ENCODE measurements at regions not wholly inside any gene's neighbourhood (a gene's known extent, or its start where the extent isn't known, plus 50 kb on each side); places are given as distances from the start of the nearest gene placed in this dataset.

GRCh38 chr20:60960500-60960899, 291.6 kb upstream of the CDH4 start:
- in situ Hi-C loops (cut with HindIII; ENCODE audit: low pct_unique_long_range_greater_than_20kb, low sequenced_read_pairs): no loop called here
- no peaks in the 10 kb centered on the region for H3K4me1 ChIP-seq (ENCODE audit: control insufficient read depth, insufficient read depth, low read length)
- no TSS peak for BruUV-seq (replicated peaks)
- H3K27ac ChIP-seq (ENCODE audit: low read length): no peak overlapping the region
- POLR2A ChIA-PET: no interaction called here
- TF ChIP-seq TCF7L2 (IDR thresholded peaks at IDR 0.05; ENCODE audit: low read depth, low read length): no peak
- TF ChIP-seq POLR2AphosphoS5 (IDR thresholded peaks at IDR 0.05; ENCODE audit: low read depth, low read length): no peak
- TF ChIP-seq CTCF (IDR thresholded peaks at IDR 0.05): no peak
- TF ChIP-seq SIN3A (IDR thresholded peaks at IDR 0.05; ENCODE audit: borderline replicate concordance, insufficient read depth, low read depth, low read length): no peak
- TF ChIP-seq REST (IDR thresholded peaks at IDR 0.05; ENCODE audit: insufficient read depth in 1 of 2, low read depth in 2 of 2, low read length in 1 of 2): no peak
- intact Hi-C loops (cut with micrococcal nuclease; ENCODE audit: unreplicated experiment): no loop called here
- H3K36me3 ChIP-seq (ENCODE audit: control insufficient read depth, insufficient read depth, low read length): no peaks in the 10 kb centered on the region; the same call in 1 of the 2 replicates
- ATAC-seq (no peak), DNase-seq (ENCODE audit: low read depth, low spot score) (no peak)
- no peaks in the 10 kb centered on the region for H3K9me3 ChIP-seq (ENCODE audit: control insufficient read depth, insufficient read depth, low read depth, low read length)
- H3K27me3 ChIP-seq (ENCODE audit: control insufficient read depth, insufficient read depth, low read length): no peaks in the 10 kb centered on the region; the same call in 1 of the 2 replicates
- no peak overlapping the region for H3K4me3 ChIP-seq (ENCODE audit: low read depth in 2 of 2, low read length in 2 of 2)
- CTCF ChIA-PET: no interaction called here

GRCh38 chr20:60961551-60961950, 290.5 kb upstream of the CDH4 start:
- BruUV-seq (replicated peaks): no TSS peak

More at GRCh38 chr20:60961551-60961950, 290.5 kb upstream of the CDH4 start:
- intact Hi-C loops (cut with micrococcal nuclease; ENCODE audit: unreplicated experiment) (no loop called here), in situ Hi-C loops (cut with HindIII; ENCODE audit: low pct_unique_long_range_greater_than_20kb, low sequenced_read_pairs) (no loop called here)
- Histone ChIP-seq H3K27me3 (ENCODE audit: control insufficient read depth, insufficient read depth, low read length) (no peaks in the 10 kb centered on the region; the same call in 1 of the 2 replicates), H3K27ac (ENCODE audit: low read length) (no peak overlapping the region), H3K36me3 (ENCODE audit: control insufficient read depth, insufficient read depth, low read length) (no peaks in the 10 kb centered on the region; the same call in 1 of the 2 replicates), H3K4me1 (ENCODE audit: control insufficient read depth, insufficient read depth, low read length) (no peaks in the 10 kb centered on the region), H3K9me3 (ENCODE audit: control insufficient read depth, insufficient read depth, low read depth, low read length) (no peaks in the 10 kb centered on the region), H3K4me3 (ENCODE audit: low read depth in 2 of 2, low read length in 2 of 2) (no peak overlapping the region)
- TF ChIP-seq SIN3A (IDR thresholded peaks at IDR 0.05; ENCODE audit: borderline replicate concordance, insufficient read depth, low read depth, low read length) (no peak), REST (IDR thresholded peaks at IDR 0.05; ENCODE audit: insufficient read depth in 1 of 2, low read depth in 2 of 2, low read length in 1 of 2) (no peak), POLR2AphosphoS5 (IDR thresholded peaks at IDR 0.05; ENCODE audit: low read depth, low read length) (no peak), CTCF (IDR thresholded peaks at IDR 0.05) (no peak), TCF7L2 (IDR thresholded peaks at IDR 0.05; ENCODE audit: low read depth, low read length) (no peak)
- DNase-seq (ENCODE audit: low read depth, low spot score) (no peak), ATAC-seq (no peak)
- POLR2A ChIA-PET: no interaction called here
- CTCF ChIA-PET: no interaction called here

Data from Panc1 (cell line).